Bone marrow (tissue), 2 donors: ENCODE measurements at regions not wholly inside any gene's neighbourhood (a gene's known extent, or its start where the extent isn't known, plus 50 kb on each side); places are given as distances from the start of the nearest gene placed in this dataset.

Experiments used
- DNase-seq, 2 donors: peaks; one replicate each; lab custom pipeline; 2025; lab: John Stamatoyannopoulos, UW

- DNase-seq: no peak
Measured at GRCh38 chr5:175285261-175285660, 158.7 kb downstream of the DRD1 start.

- no peak for DNase-seq
Measured at GRCh38 chr5:175284806-175285205, 159.2 kb downstream of the DRD1 start.

GRCh38 chr5:175282611-175283225 lies 161.3 kb downstream of the DRD1 start:
- DNase-seq: no peak

GRCh38 chr5:175281714-175282113 lies 162.3 kb downstream of the DRD1 start:
- no peak for DNase-seq

GRCh38 chr5:175281257-175281656 lies 162.7 kb downstream of the DRD1 start:
- no peak for DNase-seq

- DNase-seq: no peak
Measured at GRCh38 chr5:175279506-175279905, 164.5 kb downstream of the DRD1 start.

GRCh38 chr5:175275748-175276147 lies 168.2 kb downstream of the DRD1 start:
- no peak for DNase-seq

- DNase-seq: no peak
Measured at GRCh38 chr5:175275097-175275496, 168.9 kb downstream of the DRD1 start.

- no peak for DNase-seq
Measured at GRCh38 chr5:175274171-175274570, 169.8 kb downstream of the DRD1 start.

GRCh38 chr5:175264406-175264805 lies 179.6 kb downstream of the DRD1 start:
- DNase-seq: no peak

- DNase-seq: no peak
Measured at GRCh38 chr5:175263776-175264175, 180.2 kb downstream of the DRD1 start.

- no peak for DNase-seq
Measured at GRCh38 chr5:175261526-175261925, 182.5 kb downstream of the DRD1 start.

- no peak for DNase-seq
Measured at GRCh38 chr5:175261037-175261436, 182.9 kb downstream of the DRD1 start.

- no peak for DNase-seq
Measured at GRCh38 chr5:175257847-175258194, 186.2 kb downstream of the DRD1 start.

- no peak for DNase-seq
Measured at GRCh38 chr5:175257128-175257846, 186.7 kb downstream of the DRD1 start.

GRCh38 chr5:175254155-175254554 lies 189.8 kb downstream of the DRD1 start:
- DNase-seq: no peak

GRCh38 chr5:175253597-175253996 lies 190.4 kb downstream of the DRD1 start:
- no peak for DNase-seq

GRCh38 chr5:175252234-175252805 lies 191.7 kb downstream of the DRD1 start:
- DNase-seq: no peak

GRCh38 chr5:175250426-175250825 lies 193.6 kb downstream of the DRD1 start:
- no peak for DNase-seq

- no peak for DNase-seq
Measured at GRCh38 chr5:175248416-175248905, 195.5 kb downstream of the DRD1 start.

GRCh38 chr5:175246889-175247520 lies 197.0 kb downstream of the DRD1 start:
- DNase-seq: no peak

- no peak for DNase-seq
Measured at GRCh38 chr5:175246242-175246888, 197.6 kb downstream of the DRD1 start.
